Adrenal gland (tissue), 9 donors: ENCODE measurements at regions not wholly inside any gene's neighbourhood (a gene's known extent, or its start where the extent isn't known, plus 50 kb on each side); places are given as distances from the start of the nearest gene placed in this dataset.

Experiments
- DNase-seq, 7 donors: peaks; one replicate each; pipeline ENCODE4 v3.0.0-alpha.2; 2019 to 2020
- H3K27ac ChIP-seq, 5 donors: fragments of 200-600 bp; sonication (generic) in 4 of 5; 1 replicate in 3 of 5; 2 replicates in 2 of 5; pipeline versions ENCODE4 v1.5.1 to v1.8.0; 2016 to 2020; ENCODE audit warnings: mild to moderate bottlenecking in 1 of 5
- H3K27me3 ChIP-seq: fragments of 200-600 bp; 2 replicates; pipeline ENCODE4 v1.8.0; 2021
- H3K36me3 ChIP-seq, 2 donors: fragments of 200-600 bp; replicated peaks in 1 of 2; 1 replicate in 1 of 2; 2 replicates in 1 of 2; pipeline versions ENCODE4 v1.5.1 to v1.8.0; 2018 to 2022
- H3K4me1 ChIP-seq, 2 donors: fragments of 200-600 bp; replicated peaks in 1 of 2; 1 replicate in 1 of 2; 2 replicates in 1 of 2; pipeline versions ENCODE4 v1.5.1 to v1.8.0; 2018 to 2021
- H3K4me3 ChIP-seq, 4 donors: fragments of 200-600 bp; sonication (generic) in 3 of 4; one replicate each; pipeline ENCODE4 v1.5.1; 2016 to 2018
- H3K9me3 ChIP-seq, 3 donors: fragments of 200-600 bp; sonication (generic) in 1 of 3; replicated peaks in 1 of 3; 1 replicate in 2 of 3; 2 replicates in 1 of 3; pipeline versions ENCODE4 v1.5.1 to v1.8.0; 2016 to 2021
- CTCF ChIP-seq, 6 experiments: fragments of 450-650 bp in 4 of 6; fragments of 200-600 bp in 2 of 6; sonication (generic) in 1 of 6; IDR thresholded peaks; 1 replicate in 5 of 6; 2 replicates in 1 of 6; pipeline versions ENCODE4 v1.5.1 to v1.8.0; 2016 to 2021; ENCODE audit warnings: antibody characterized with exemption in 6 of 6, mild to moderate bottlenecking in 2 of 6, moderate library complexity in 1 of 6
- POLR2A ChIP-seq, 2 donors: fragments of 450-650 bp; IDR thresholded peaks; one replicate each; pipeline ENCODE4 v1.6.1; 2017; ENCODE audit warnings: antibody characterized with exemption in 2 of 2, mild to moderate bottlenecking in 2 of 2, moderate library complexity in 1 of 2
- WGBS, 4 donors: extraction: QIAGEN DNeasy Blood & Tissue Kit in 2 of 4; methylation state at CpG; one replicate each; pipeline versions ENCODE4 v1.1.5 to v1.1.7; 2013 to 2017; 5-methylcytosine and 5-hydroxymethylcytosine counted together
- intact Hi-C, 2 donors: fragments of 100-400 bp; cut with DNase I; formaldehyde crosslinking; loops; one replicate each; pipeline versions ENCODE4 v1.14.1 to v1.15.0; 2022 to 2023
- donor health status: healthy with polysubstance abuse.
- donor health status: Bipolar disorder and iron deficiency.
- donor health status: DM: yes; HTN: yes; CAD: no.
- donor health status: DM: no; HTN: no; CAD: no.
- donor health status: DM: no; HTN: no; CAD: no.

- DNase-seq, result no peak
- no peak overlapping the region for H3K4me3 ChIP-seq
- H3K27me3 ChIP-seq, result no peaks in the 10 kb centered on the region
- no peak overlapping the region for H3K27ac ChIP-seq
- intact Hi-C loops, result no loop called here
- no peaks in the 10 kb centered on the region for H3K9me3 ChIP-seq
- no peaks in the 10 kb centered on the region for H3K36me3 ChIP-seq
- 56 to 80% (median 74%) methylated on average over 1 of the region's 1 CpG for WGBS, 4 donors
- no peaks in the 10 kb centered on the region for H3K4me1 ChIP-seq
- no peak for TF ChIP-seq CTCF (IDR thresholded peaks at IDR 0.05)
- TF ChIP-seq POLR2A (IDR thresholded peaks at IDR 0.05), result no peak
Measured at GRCh38 chr17:71292006-71292405, 828.8 kb upstream of the SOX9 start.

- Histone ChIP-seq H3K27ac (no peak overlapping the region), H3K4me3 (no peak overlapping the region), H3K9me3 (no peaks in the 10 kb centered on the region), H3K27me3 (no peaks in the 10 kb centered on the region), H3K4me1 (no peaks in the 10 kb centered on the region), H3K36me3 (no peaks in the 10 kb centered on the region)
- no peak for DNase-seq
- intact Hi-C loops, result no loop called here
- WGBS, 4 donors, result 65 to 91% (median 86%) methylated on average over 1 of the region's 1 CpG
- TF ChIP-seq POLR2A (IDR thresholded peaks at IDR 0.05) (no peak), CTCF (IDR thresholded peaks at IDR 0.05) (no peak)
Measured at GRCh38 chr17:71296005-71296404, 824.8 kb upstream of the SOX9 start.

- Histone ChIP-seq H3K27me3 (no peaks in the 10 kb centered on the region), H3K36me3 (no peaks in the 10 kb centered on the region), H3K9me3 (no peaks in the 10 kb centered on the region), H3K4me1 (no peaks in the 10 kb centered on the region), H3K27ac (no peak overlapping the region), H3K4me3 (no peak overlapping the region)
- no peak for DNase-seq
- TF ChIP-seq POLR2A (IDR thresholded peaks at IDR 0.05), result no peak
- TF ChIP-seq CTCF (IDR thresholded peaks at IDR 0.05), result no peak
- intact Hi-C loops, result no loop called here
Measured at GRCh38 chr17:71301063-71301462, 819.8 kb upstream of the SOX9 start.

GRCh38 chr17:71302721-71303549 lies 817.9 kb upstream of the SOX9 start:
- WGBS, 4 donors, result 76 to 84% (median 78%) methylated on average over 9 of the region's 9 CpGs
- intact Hi-C loops, result no loop called here
- DNase-seq, result no peak
- H3K4me1 ChIP-seq, result no peaks in the 10 kb centered on the region
- no peaks in the 10 kb centered on the region for H3K27me3 ChIP-seq
- H3K9me3 ChIP-seq, result no peaks in the 10 kb centered on the region
- no peak overlapping the region for H3K27ac ChIP-seq
- no peaks in the 10 kb centered on the region for H3K36me3 ChIP-seq
- TF ChIP-seq CTCF (IDR thresholded peaks at IDR 0.05) (no peak), POLR2A (IDR thresholded peaks at IDR 0.05) (no peak)
- H3K4me3 ChIP-seq, result no peak overlapping the region
